OCI-LY3 (cell line): ENCODE measurements at regions not wholly inside any gene's neighbourhood (a gene's known extent, or its start where the extent isn't known, plus 50 kb on each side); places are given as distances from the start of the nearest gene placed in this dataset.

ENCODE experiments used
- EZH2phosphoT487 ChIP-seq: fragments of 200-600 bp; shearing (Covaris generic); IDR thresholded peaks from 2 replicates; pipeline ENCODE4 v1.6.1; 2018; ENCODE audit warnings: antibody characterized with exemption, mixed run types, low read depth
- TF ChIP-seq, protein P1 (sequence below): fragments of 200-600, 300-600 bp; sonication (generic); IDR thresholded peaks from 2 replicates; pipeline ENCODE4 v1.5.1; 2014; ENCODE audit warnings: antibody characterized with exemption, low read length, low read depth

DNA sequence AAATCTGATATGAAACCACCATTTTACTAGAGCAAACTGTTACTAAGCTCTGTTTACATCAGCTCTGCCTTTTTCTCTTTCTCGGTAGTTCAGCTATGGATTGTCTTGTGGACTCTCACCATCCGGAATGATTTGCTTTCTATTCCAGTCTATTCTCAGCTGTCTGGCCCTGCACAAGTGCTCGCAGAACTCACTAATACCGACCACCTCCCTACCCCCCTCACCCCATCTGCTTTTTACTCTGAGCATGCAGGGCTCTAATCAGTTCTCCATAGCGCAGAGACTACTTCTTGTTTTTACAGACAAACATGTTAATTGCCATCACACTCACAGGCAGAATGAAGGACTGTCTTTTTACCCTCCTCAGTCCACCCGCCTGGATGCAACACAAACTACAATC is 180.7 kb upstream of the POU3F3 start:
- TF ChIP-seq, protein P1, sequence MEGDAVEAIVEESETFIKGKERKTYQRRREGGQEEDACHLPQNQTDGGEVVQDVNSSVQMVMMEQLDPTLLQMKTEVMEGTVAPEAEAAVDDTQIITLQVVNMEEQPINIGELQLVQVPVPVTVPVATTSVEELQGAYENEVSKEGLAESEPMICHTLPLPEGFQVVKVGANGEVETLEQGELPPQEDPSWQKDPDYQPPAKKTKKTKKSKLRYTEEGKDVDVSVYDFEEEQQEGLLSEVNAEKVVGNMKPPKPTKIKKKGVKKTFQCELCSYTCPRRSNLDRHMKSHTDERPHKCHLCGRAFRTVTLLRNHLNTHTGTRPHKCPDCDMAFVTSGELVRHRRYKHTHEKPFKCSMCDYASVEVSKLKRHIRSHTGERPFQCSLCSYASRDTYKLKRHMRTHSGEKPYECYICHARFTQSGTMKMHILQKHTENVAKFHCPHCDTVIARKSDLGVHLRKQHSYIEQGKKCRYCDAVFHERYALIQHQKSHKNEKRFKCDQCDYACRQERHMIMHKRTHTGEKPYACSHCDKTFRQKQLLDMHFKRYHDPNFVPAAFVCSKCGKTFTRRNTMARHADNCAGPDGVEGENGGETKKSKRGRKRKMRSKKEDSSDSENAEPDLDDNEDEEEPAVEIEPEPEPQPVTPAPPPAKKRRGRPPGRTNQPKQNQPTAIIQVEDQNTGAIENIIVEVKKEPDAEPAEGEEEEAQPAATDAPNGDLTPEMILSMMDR, result no peak
- no peak for TF ChIP-seq EZH2phosphoT487
